ENCODE measurements at regions not wholly inside any gene's neighbourhood (a gene's known extent, or its start where the extent isn't known, plus 50 kb on each side); places are given as distances from the start of the nearest gene placed in this dataset.

GRCh38 chr17:52666264-52666663, 507.8 kb upstream of the CA10 start:
- TF ChIP-seq CHD4 (IDR thresholded peaks at IDR 0.05; ENCODE audit: borderline replicate concordance) (no peak), EP300 (IDR thresholded peaks at IDR 0.05) (no peak), KDM5A (IDR thresholded peaks at IDR 0.05) (no peak), POLR2A (IDR thresholded peaks at IDR 0.05; ENCODE audit: low read length) (no peak), NR3C1 (IDR thresholded peaks at IDR 0.05) (no peak)
- TF ChIP-seq, protein P1, sequence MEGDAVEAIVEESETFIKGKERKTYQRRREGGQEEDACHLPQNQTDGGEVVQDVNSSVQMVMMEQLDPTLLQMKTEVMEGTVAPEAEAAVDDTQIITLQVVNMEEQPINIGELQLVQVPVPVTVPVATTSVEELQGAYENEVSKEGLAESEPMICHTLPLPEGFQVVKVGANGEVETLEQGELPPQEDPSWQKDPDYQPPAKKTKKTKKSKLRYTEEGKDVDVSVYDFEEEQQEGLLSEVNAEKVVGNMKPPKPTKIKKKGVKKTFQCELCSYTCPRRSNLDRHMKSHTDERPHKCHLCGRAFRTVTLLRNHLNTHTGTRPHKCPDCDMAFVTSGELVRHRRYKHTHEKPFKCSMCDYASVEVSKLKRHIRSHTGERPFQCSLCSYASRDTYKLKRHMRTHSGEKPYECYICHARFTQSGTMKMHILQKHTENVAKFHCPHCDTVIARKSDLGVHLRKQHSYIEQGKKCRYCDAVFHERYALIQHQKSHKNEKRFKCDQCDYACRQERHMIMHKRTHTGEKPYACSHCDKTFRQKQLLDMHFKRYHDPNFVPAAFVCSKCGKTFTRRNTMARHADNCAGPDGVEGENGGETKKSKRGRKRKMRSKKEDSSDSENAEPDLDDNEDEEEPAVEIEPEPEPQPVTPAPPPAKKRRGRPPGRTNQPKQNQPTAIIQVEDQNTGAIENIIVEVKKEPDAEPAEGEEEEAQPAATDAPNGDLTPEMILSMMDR (IDR thresholded peaks at IDR 0.05) = no peak

Data from A549 (cell line).